ENCODE measurements at regions not wholly inside any gene's neighbourhood (a gene's known extent, or its start where the extent isn't known, plus 50 kb on each side); places are given as distances from the start of the nearest gene placed in this dataset.

DNA sequence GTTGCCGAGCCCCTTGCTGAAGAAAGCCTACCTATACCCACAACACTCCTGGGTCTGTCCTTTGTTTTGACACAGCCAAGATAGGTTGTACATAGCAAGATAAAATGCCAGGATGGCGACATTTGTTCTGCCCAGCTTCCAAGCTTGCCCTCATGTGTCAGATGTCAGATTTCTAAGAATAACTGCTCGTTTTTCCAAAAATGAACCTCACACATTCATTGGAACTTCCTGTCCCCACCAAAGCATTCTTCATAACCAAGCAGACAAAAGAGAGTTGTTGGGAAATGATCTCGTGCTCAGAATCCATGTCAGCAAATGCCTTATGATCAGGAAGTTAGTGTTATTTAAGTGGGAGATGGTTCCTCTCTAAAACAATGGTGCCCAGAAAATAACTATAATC is 210.1 kb downstream of the ZNF608 start:
- dilution Hi-C loops (cut with MboI; ENCODE audit: extremely low pct_ligation_motif_present, low sequenced_read_pairs) = no loop called here
- H4K20me1 ChIP-seq (ENCODE audit: control insufficient read depth, extremely low read depth, insufficient read depth, low read length) = no peaks in the 10 kb centered on the region
- no peaks in the 10 kb centered on the region for H3K9me3 ChIP-seq (ENCODE audit: control insufficient read depth, low read depth, low read length)
- H3K36me3 ChIP-seq (ENCODE audit: control insufficient read depth in 2 of 2, extremely low read depth in 1 of 2, insufficient read depth in 2 of 2, low read length in 2 of 2) = no peaks in the 10 kb centered on the region
- no peaks in the 10 kb centered on the region for H3K79me2 ChIP-seq (ENCODE audit: control insufficient read depth, insufficient read depth, low read length)
- no peaks in the 10 kb centered on the region for H3K27me3 ChIP-seq (ENCODE audit: control insufficient read depth, extremely low read depth, insufficient read depth, low read length)
- H3K4me1 ChIP-seq (ENCODE audit: control insufficient read depth, extremely low read depth, insufficient read depth, low read length) = no peaks in the 10 kb centered on the region
- H3K9ac ChIP-seq (ENCODE audit: control insufficient read depth, extremely low read depth, insufficient read depth, low read length) = no peak overlapping the region
- TF ChIP-seq, protein P1, sequence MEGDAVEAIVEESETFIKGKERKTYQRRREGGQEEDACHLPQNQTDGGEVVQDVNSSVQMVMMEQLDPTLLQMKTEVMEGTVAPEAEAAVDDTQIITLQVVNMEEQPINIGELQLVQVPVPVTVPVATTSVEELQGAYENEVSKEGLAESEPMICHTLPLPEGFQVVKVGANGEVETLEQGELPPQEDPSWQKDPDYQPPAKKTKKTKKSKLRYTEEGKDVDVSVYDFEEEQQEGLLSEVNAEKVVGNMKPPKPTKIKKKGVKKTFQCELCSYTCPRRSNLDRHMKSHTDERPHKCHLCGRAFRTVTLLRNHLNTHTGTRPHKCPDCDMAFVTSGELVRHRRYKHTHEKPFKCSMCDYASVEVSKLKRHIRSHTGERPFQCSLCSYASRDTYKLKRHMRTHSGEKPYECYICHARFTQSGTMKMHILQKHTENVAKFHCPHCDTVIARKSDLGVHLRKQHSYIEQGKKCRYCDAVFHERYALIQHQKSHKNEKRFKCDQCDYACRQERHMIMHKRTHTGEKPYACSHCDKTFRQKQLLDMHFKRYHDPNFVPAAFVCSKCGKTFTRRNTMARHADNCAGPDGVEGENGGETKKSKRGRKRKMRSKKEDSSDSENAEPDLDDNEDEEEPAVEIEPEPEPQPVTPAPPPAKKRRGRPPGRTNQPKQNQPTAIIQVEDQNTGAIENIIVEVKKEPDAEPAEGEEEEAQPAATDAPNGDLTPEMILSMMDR (optimal IDR thresholded peaks at IDR 0.05 in 1 of 3, IDR thresholded peaks at IDR 0.05 in 1 of 3, conservative IDR thresholded peaks at IDR 0.05 in 1 of 3; ENCODE audit: extremely low read depth in 1 of 3, insufficient read depth in 2 of 3, low read length in 3 of 3) = no peak
- no peak for TF ChIP-seq EZH2 (IDR thresholded peaks at IDR 0.05; ENCODE audit: low read length)
- no peak overlapping the region for H2AFZ ChIP-seq (ENCODE audit: control insufficient read depth, low read length)
- H3K27ac ChIP-seq (ENCODE audit: control insufficient read depth, insufficient read depth, low read length) = no peak overlapping the region
- no peak overlapping the region for H3K4me3 ChIP-seq (ENCODE audit: control insufficient read depth in 2 of 3, extremely low read depth in 1 of 3, insufficient read depth in 2 of 3, low read depth in 1 of 3, low read length in 3 of 3)
- H3K4me2 ChIP-seq (ENCODE audit: control insufficient read depth, extremely low read depth, insufficient read depth, low read depth, low read length) = no peak overlapping the region
- FAIRE-seq = peak; percentile 5
- H3K9me1 ChIP-seq (ENCODE audit: control insufficient read depth, extremely low read depth, insufficient read depth, low read length) = no peaks in the 10 kb centered on the region
- no peak for DNase-seq (ENCODE audit: low read depth, low spot score)

DNA sequence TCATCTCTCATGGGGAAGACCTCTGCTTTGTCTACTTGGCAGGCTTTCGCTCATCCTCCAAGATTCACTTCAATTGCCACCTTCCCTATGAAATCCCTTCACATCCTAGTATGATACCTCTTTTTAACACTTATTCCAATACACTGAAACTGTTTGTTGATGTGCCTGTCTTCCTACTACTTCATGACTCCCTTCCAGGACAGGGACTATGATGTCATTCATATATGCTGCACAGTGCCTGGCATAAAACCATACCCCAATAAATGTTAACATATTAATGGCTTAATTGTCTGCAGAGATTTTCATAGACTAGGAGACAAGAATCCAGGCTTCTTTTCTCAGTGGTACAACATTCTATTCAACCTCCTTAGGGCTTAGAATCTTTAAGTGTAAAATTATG is 215.5 kb downstream of the ZNF608 start:
- FAIRE-seq = no peak
- H3K27me3 ChIP-seq (ENCODE audit: control insufficient read depth, extremely low read depth, insufficient read depth, low read length) = no peaks in the 10 kb centered on the region
- TF ChIP-seq EZH2 (IDR thresholded peaks at IDR 0.05; ENCODE audit: low read length) = no peak
- TF ChIP-seq, protein P1 (optimal IDR thresholded peaks at IDR 0.05 in 1 of 3, IDR thresholded peaks at IDR 0.05 in 1 of 3, conservative IDR thresholded peaks at IDR 0.05 in 1 of 3; ENCODE audit: extremely low read depth in 1 of 3, insufficient read depth in 2 of 3, low read length in 3 of 3) = no peak
- no peaks in the 10 kb centered on the region for H3K4me1 ChIP-seq (ENCODE audit: control insufficient read depth, extremely low read depth, insufficient read depth, low read length)
- no peaks in the 10 kb centered on the region for H3K36me3 ChIP-seq (ENCODE audit: control insufficient read depth in 2 of 2, extremely low read depth in 1 of 2, insufficient read depth in 2 of 2, low read length in 2 of 2)
- dilution Hi-C loops (cut with MboI; ENCODE audit: extremely low pct_ligation_motif_present, low sequenced_read_pairs) = no loop called here
- H3K4me2 ChIP-seq (ENCODE audit: control insufficient read depth, extremely low read depth, insufficient read depth, low read depth, low read length) = no peak overlapping the region
- H4K20me1 ChIP-seq (ENCODE audit: control insufficient read depth, extremely low read depth, insufficient read depth, low read length) = no peaks in the 10 kb centered on the region
- DNase-seq (ENCODE audit: low read depth, low spot score) = no peak
- no peak overlapping the region for H3K9ac ChIP-seq (ENCODE audit: control insufficient read depth, extremely low read depth, insufficient read depth, low read length)
- H3K27ac ChIP-seq (ENCODE audit: control insufficient read depth, insufficient read depth, low read length) = no peak overlapping the region
- no peaks in the 10 kb centered on the region for H3K9me1 ChIP-seq (ENCODE audit: control insufficient read depth, extremely low read depth, insufficient read depth, low read length)
- H3K9me3 ChIP-seq (ENCODE audit: control insufficient read depth, low read depth, low read length) = no peaks in the 10 kb centered on the region
- H3K4me3 ChIP-seq (ENCODE audit: control insufficient read depth in 2 of 3, extremely low read depth in 1 of 3, insufficient read depth in 2 of 3, low read depth in 1 of 3, low read length in 3 of 3) = no peak overlapping the region
- no peak overlapping the region for H2AFZ ChIP-seq (ENCODE audit: control insufficient read depth, low read length)
- no peaks in the 10 kb centered on the region for H3K79me2 ChIP-seq (ENCODE audit: control insufficient read depth, insufficient read depth, low read length)

All from keratinocyte (primary cell).